Effector memory CD4-positive, alpha-beta T cell (primary cell): ENCODE measurements at regions not wholly inside any gene's neighbourhood (a gene's known extent, or its start where the extent isn't known, plus 50 kb on each side); places are given as distances from the start of the nearest gene placed in this dataset.

Experiments used
- DNase-seq, 3 donors: peaks; one replicate each; pipeline ENCODE4 v3.0.0-alpha.2; 2020
- H3K27ac ChIP-seq: 2 replicates; pipeline ENCODE4 v1.7.0; 2013; ENCODE audit warnings: mild to moderate bottlenecking, low read length, moderate library complexity; ENCODE audit not compliant: insufficient read depth, poor library complexity, severe bottlenecking
- H3K27me3 ChIP-seq: replicated peaks from 2 replicates; pipeline ENCODE4 v1.7.0; 2013; ENCODE audit warnings: mild to moderate bottlenecking, low read length; ENCODE audit not compliant: insufficient read depth, control insufficient read depth, poor library complexity, severe bottlenecking
- H3K36me3 ChIP-seq: 2 replicates; pipeline ENCODE4 v1.7.0; 2013; ENCODE audit warnings: mild to moderate bottlenecking, low read length, moderate library complexity; ENCODE audit not compliant: control insufficient read depth, insufficient read depth
- H3K4me1 ChIP-seq: 2 replicates; pipeline ENCODE4 v1.7.0; 2013; ENCODE audit warnings: low read length, mild to moderate bottlenecking; ENCODE audit not compliant: control insufficient read depth, insufficient read depth, poor library complexity, severe bottlenecking
- H3K4me3 ChIP-seq: 2 replicates; pipeline ENCODE4 v1.7.0; 2013; ENCODE audit warnings: low read length, low read depth, mild to moderate bottlenecking; ENCODE audit not compliant: insufficient read depth, poor library complexity, severe bottlenecking
- H3K9me3 ChIP-seq: 2 replicates; pipeline ENCODE4 v1.7.0; 2013; ENCODE audit warnings: mild to moderate bottlenecking, low read length, moderate library complexity; ENCODE audit not compliant: control insufficient read depth

DNA sequence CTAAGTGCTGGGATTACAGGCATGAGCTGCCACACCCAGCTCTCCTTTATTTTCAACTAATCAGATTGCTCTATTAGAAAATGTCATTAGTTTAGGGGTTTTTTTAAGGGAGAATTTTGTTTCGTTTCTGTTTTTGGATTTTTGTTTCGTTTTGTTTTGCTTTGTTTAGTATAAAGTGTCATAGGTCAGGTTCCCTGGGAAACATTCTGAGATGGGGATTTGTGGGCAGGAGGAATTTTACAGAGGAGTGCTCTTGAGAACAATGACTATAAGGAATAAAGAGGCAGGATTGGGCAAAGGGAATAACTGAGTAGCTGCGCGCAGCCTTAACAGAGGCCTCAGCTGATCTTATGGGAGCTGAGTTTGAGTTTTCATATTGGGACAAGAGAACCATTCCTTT is 86.8 kb upstream of the NR2F2 start:
- Histone ChIP-seq H3K9me3 (no peaks in the 10 kb centered on the region), H3K36me3 (no peaks in the 10 kb centered on the region), H3K27me3 (no peaks in the 10 kb centered on the region), H3K27ac (no peak overlapping the region), H3K4me1 (no peaks in the 10 kb centered on the region), H3K4me3 (no peak overlapping the region)
- DNase-seq = no peak

- H3K27ac ChIP-seq = no peak overlapping the region
Observed at GRCh38 chr15:96245252-96245651, 85.2 kb upstream of the NR2F2 start.

GRCh38 chr15:96246057-96246456 is 84.4 kb upstream of the NR2F2 start:
- H3K36me3 ChIP-seq = no peaks in the 10 kb centered on the region
- H3K4me1 ChIP-seq = no peaks in the 10 kb centered on the region
- H3K27me3 ChIP-seq = no peaks in the 10 kb centered on the region
- H3K4me3 ChIP-seq = no peak overlapping the region
- H3K27ac ChIP-seq = no peak overlapping the region
- no peaks in the 10 kb centered on the region for H3K9me3 ChIP-seq
- DNase-seq = no peak

More at GRCh38 chr15:96245252-96245651, 85.2 kb upstream of the NR2F2 start:
- no peaks in the 10 kb centered on the region for H3K36me3 ChIP-seq
- H3K4me1 ChIP-seq = no peaks in the 10 kb centered on the region
- H3K27me3 ChIP-seq = no peaks in the 10 kb centered on the region
- no peaks in the 10 kb centered on the region for H3K9me3 ChIP-seq
- no peak for DNase-seq
- H3K4me3 ChIP-seq = no peak overlapping the region

- Histone ChIP-seq H3K27ac (no peak overlapping the region), H3K4me1 (no peaks in the 10 kb centered on the region), H3K36me3 (no peaks in the 10 kb centered on the region), H3K4me3 (no peak overlapping the region), H3K9me3 (no peaks in the 10 kb centered on the region), H3K27me3 (no peaks in the 10 kb centered on the region)
- DNase-seq = no peak
Observed at GRCh38 chr15:96247621-96248305, 82.7 kb upstream of the NR2F2 start.

DNA sequence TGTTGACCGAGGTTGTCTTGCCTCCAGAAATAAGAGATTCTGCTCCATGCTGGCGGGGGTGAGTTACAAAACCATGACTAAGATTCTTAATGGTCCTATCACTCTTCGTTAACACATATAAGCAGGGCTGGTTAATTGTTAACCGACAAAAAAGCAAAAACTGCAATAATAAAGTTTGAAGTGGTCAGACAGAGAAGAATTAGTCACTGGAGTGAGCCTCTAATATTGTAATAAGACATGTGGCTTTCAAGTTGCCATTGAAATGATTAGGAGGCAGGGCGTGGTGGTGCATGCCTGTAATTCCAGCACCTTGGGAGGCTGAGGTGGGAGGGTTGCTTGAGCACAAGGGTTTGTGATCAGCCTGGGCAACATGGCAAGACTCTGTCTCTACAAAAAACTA is 78.4 kb upstream of the NR2F2 start:
- no peak overlapping the region for H3K27ac ChIP-seq
- DNase-seq = no peak
- no peaks in the 10 kb centered on the region for H3K4me1 ChIP-seq
- H3K9me3 ChIP-seq = no peaks in the 10 kb centered on the region
- no peaks in the 10 kb centered on the region for H3K27me3 ChIP-seq
- no peaks in the 10 kb centered on the region for H3K36me3 ChIP-seq
- no peak overlapping the region for H3K4me3 ChIP-seq

DNA sequence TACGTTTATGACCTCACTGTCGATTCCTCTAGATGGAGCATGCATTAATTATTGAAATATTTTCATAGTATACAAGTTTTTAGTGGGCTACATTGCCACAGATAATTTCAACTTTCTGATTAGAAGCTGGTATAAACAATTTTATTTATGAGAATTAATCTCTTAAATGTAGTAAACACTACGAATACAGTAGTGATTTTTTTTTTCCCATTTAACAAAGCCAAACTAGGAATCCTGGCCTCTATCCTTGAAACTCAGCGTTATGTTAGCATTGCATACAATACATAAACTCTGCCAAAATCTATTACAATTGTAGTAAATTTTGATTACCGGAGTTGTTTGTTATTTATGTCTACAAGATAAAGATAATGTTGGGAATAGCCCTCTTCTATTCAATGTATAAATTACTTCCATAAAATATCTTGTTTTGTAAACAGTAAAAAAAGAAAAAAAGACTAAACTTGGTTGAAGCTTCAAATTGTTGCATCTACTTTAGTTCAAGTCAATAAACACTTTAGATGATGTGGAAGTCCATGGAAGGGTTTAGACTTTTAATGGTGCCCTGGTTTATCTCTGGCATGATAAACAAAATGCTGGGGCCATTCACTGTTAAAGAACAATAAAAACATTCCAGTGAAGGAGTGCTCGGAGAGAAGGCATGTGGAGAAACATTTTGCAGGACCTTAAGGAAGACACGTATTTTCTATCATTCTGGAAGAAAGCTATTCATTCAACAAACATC is 77.3 kb upstream of the NR2F2 start:
- Histone ChIP-seq H3K27me3 (no peaks in the 10 kb centered on the region), H3K4me3 (no peak overlapping the region), H3K4me1 (no peaks in the 10 kb centered on the region), H3K36me3 (no peaks in the 10 kb centered on the region), H3K9me3 (no peaks in the 10 kb centered on the region), H3K27ac (no peak overlapping the region)
- DNase-seq = no peak

GRCh38 chr15:96254173-96254572 is 76.3 kb upstream of the NR2F2 start:
- DNase-seq = no peak
- Histone ChIP-seq H3K4me1 (no peaks in the 10 kb centered on the region), H3K9me3 (no peaks in the 10 kb centered on the region)

DNA sequence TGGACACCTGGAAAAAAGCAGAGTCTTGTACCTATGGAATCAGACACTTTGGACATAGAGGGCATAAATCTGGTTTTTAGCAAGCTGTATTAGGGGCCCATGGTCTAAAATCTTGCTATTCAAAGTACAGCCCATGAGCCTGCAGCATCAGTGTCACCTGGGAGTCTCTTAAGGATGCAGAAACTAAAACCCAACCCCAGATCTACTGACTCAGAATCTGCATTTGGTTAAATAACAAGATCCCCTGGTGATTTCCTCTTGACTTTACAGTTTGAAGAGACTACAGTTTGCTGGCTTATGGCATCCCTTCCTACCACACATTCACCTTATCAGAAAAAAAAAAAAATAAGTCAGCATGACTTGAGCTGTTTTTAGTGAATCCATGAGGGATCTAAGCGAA is 74.9 kb upstream of the NR2F2 start:
- Histone ChIP-seq H3K27me3 (no peaks in the 10 kb centered on the region), H3K27ac (no peak overlapping the region), H3K4me3 (no peak overlapping the region), H3K9me3 (no peaks in the 10 kb centered on the region), H3K4me1 (no peaks in the 10 kb centered on the region), H3K36me3 (no peaks in the 10 kb centered on the region)
- no peak for DNase-seq

More at GRCh38 chr15:96254173-96254572, 76.3 kb upstream of the NR2F2 start:
- Histone ChIP-seq H3K4me3 (no peak overlapping the region), H3K27me3 (no peaks in the 10 kb centered on the region), H3K27ac (no peak overlapping the region), H3K36me3 (no peaks in the 10 kb centered on the region)

GRCh38 chr15:96261575-96262034 is 68.9 kb upstream of the NR2F2 start:
- Histone ChIP-seq H3K27me3 (no peaks in the 10 kb centered on the region), H3K27ac (no peak overlapping the region), H3K9me3 (no peaks in the 10 kb centered on the region), H3K4me3 (no peak overlapping the region), H3K36me3 (no peaks in the 10 kb centered on the region), H3K4me1 (no peaks in the 10 kb centered on the region)
- no peak for DNase-seq

GRCh38 chr15:96262097-96262496 is 68.4 kb upstream of the NR2F2 start:
- no peaks in the 10 kb centered on the region for H3K4me1 ChIP-seq
- no peaks in the 10 kb centered on the region for H3K9me3 ChIP-seq
- H3K4me3 ChIP-seq = no peak overlapping the region
- no peak overlapping the region for H3K27ac ChIP-seq
- H3K36me3 ChIP-seq = no peaks in the 10 kb centered on the region
- no peaks in the 10 kb centered on the region for H3K27me3 ChIP-seq
- DNase-seq = no peak
